ENCODE measurements at regions not wholly inside any gene's neighbourhood (a gene's known extent, or its start where the extent isn't known, plus 50 kb on each side); places are given as distances from the start of the nearest gene placed in this dataset.

DNA sequence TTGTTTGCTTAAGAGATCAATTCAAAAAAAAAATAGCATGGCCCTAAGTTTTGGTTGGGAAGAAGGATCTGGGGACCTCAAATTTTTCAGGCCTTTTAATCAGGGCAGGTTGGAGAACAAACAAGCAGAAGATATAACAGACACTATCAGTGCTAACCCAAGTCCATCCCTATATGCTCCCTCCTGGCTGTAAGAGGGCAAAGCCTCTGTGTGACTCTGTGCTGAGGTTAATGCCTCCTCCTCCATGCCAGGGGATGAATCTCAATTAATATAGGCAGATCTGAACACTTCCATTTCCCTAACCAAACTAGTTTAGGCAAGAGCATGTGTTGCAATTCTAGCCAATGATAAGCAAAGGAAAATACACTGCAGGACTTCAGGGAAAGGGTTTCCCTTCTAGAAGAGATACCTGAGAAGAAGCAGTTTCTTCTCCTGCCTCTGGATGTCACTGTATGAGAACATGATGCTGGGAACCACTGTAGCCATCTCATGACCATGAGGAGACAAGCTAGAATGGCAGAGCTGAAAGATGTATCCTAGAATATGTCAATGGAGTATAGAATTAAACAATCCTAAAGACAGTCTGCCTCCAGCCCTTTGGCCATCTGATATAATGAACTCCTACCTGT, 76.0 kb downstream of the CHD9NB start:
- H3K36me3 ChIP-seq (ENCODE audit: insufficient read depth, low read length): no peaks in the 10 kb centered on the region
- H3K9me3 ChIP-seq (ENCODE audit: low read length): no peaks in the 10 kb centered on the region
- H3K4me3 ChIP-seq (ENCODE audit: low read depth, low read length, poor library complexity, severe bottlenecking): no peak overlapping the region
- H3K27me3 ChIP-seq (ENCODE audit: insufficient read depth, low read length): no peaks in the 10 kb centered on the region
- TF ChIP-seq CTCF (IDR thresholded peaks at IDR 0.05; ENCODE audit: low read length) (peak; percentile 50; the same call in 1 of the 2 replicates), EZH2 (IDR thresholded peaks at IDR 0.05; ENCODE audit: borderline replicate concordance, low read length) (no peak)
- H3K4me2 ChIP-seq (ENCODE audit: low read length): no peak overlapping the region
- H3K4me1 ChIP-seq (ENCODE audit: insufficient read depth, low read length, severe bottlenecking): no peaks in the 10 kb centered on the region
- H3F3A ChIP-seq (ENCODE audit: insufficient read depth, low read length): no peaks in the 10 kb centered on the region
- no peak overlapping the region for H3K27ac ChIP-seq (ENCODE audit: low read depth, low read length, poor library complexity, severe bottlenecking)
- H3K9me2 ChIP-seq (ENCODE audit: low read depth, low read length): no peaks in the 10 kb centered on the region
- H3K9ac ChIP-seq (ENCODE audit: low read length): no peak overlapping the region
- no peaks in the 10 kb centered on the region for H4K20me1 ChIP-seq (ENCODE audit: insufficient read depth, low read length)
- H2AFZ ChIP-seq (ENCODE audit: low read length): no peak overlapping the region
- H3K79me2 ChIP-seq (ENCODE audit: insufficient read depth, low read length): no peaks in the 10 kb centered on the region

DNA sequence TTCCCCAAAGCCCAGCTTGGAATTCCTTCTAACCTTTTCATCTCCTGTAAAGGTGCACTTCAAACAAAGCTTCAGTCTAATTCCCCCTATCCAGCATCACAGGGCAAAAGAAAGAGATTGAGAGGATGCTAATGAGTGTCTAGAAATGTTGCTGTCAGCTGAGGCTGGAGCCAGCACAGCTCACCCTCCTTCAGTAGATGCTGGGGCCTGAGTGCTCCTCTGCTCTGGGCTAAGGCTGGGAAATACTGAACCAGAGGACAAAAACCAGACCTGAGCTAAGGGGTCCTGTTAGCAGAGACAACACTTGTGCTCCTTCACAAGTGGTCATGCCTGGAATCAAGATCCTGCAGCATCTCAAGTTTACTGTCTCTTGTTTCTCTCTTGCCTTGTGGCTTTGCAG, 85.0 kb downstream of the CHD9NB start:
- Histone ChIP-seq H4K20me1 (ENCODE audit: insufficient read depth, low read length) (no peaks in the 10 kb centered on the region), H3F3A (ENCODE audit: insufficient read depth, low read length) (no peaks in the 10 kb centered on the region), H3K4me2 (ENCODE audit: low read length) (no peak overlapping the region), H3K4me3 (ENCODE audit: low read depth, low read length, poor library complexity, severe bottlenecking) (no peak overlapping the region), H3K27ac (ENCODE audit: low read depth, low read length, poor library complexity, severe bottlenecking) (no peak overlapping the region), H3K9ac (ENCODE audit: low read length) (no peak overlapping the region), H3K27me3 (ENCODE audit: insufficient read depth, low read length) (no peaks in the 10 kb centered on the region), H3K9me3 (ENCODE audit: low read length) (no peaks in the 10 kb centered on the region), H3K4me1 (ENCODE audit: insufficient read depth, low read length, severe bottlenecking) (no peaks in the 10 kb centered on the region), H2AFZ (ENCODE audit: low read length) (no peak overlapping the region), H3K9me2 (ENCODE audit: low read depth, low read length) (no peaks in the 10 kb centered on the region), H3K36me3 (ENCODE audit: insufficient read depth, low read length) (no peaks in the 10 kb centered on the region), H3K79me2 (ENCODE audit: insufficient read depth, low read length) (no peaks in the 10 kb centered on the region)
- TF ChIP-seq EZH2 (IDR thresholded peaks at IDR 0.05; ENCODE audit: borderline replicate concordance, low read length): no peak
- TF ChIP-seq CTCF (IDR thresholded peaks at IDR 0.05; ENCODE audit: low read length): no peak

- H3K4me1 ChIP-seq (ENCODE audit: insufficient read depth, low read length, severe bottlenecking): no peaks in the 10 kb centered on the region
Measured at GRCh38 chr16:52964290-52964689, 88.4 kb downstream of the CHD9NB start.

More at GRCh38 chr16:52964290-52964689, 88.4 kb downstream of the CHD9NB start:
- H3K4me3 ChIP-seq (ENCODE audit: low read depth, low read length, poor library complexity, severe bottlenecking): no peak overlapping the region
- no peaks in the 10 kb centered on the region for H4K20me1 ChIP-seq (ENCODE audit: insufficient read depth, low read length)
- H2AFZ ChIP-seq (ENCODE audit: low read length): no peak overlapping the region
- no peak for TF ChIP-seq EZH2 (IDR thresholded peaks at IDR 0.05; ENCODE audit: borderline replicate concordance, low read length)
- TF ChIP-seq CTCF (IDR thresholded peaks at IDR 0.05; ENCODE audit: low read length): no peak
- H3K4me2 ChIP-seq (ENCODE audit: low read length): no peak overlapping the region
- H3K79me2 ChIP-seq (ENCODE audit: insufficient read depth, low read length): no peaks in the 10 kb centered on the region
- no peaks in the 10 kb centered on the region for H3K27me3 ChIP-seq (ENCODE audit: insufficient read depth, low read length)
- no peaks in the 10 kb centered on the region for H3F3A ChIP-seq (ENCODE audit: insufficient read depth, low read length)
- no peaks in the 10 kb centered on the region for H3K36me3 ChIP-seq (ENCODE audit: insufficient read depth, low read length)
- H3K9me2 ChIP-seq (ENCODE audit: low read depth, low read length): no peaks in the 10 kb centered on the region
- no peak overlapping the region for H3K9ac ChIP-seq (ENCODE audit: low read length)
- no peak overlapping the region for H3K27ac ChIP-seq (ENCODE audit: low read depth, low read length, poor library complexity, severe bottlenecking)
- no peaks in the 10 kb centered on the region for H3K9me3 ChIP-seq (ENCODE audit: low read length)

All from OCI-LY1 (cell line).